ENCODE measurements at regions not wholly inside any gene's neighbourhood (a gene's known extent, or its start where the extent isn't known, plus 50 kb on each side); places are given as distances from the start of the nearest gene placed in this dataset.
"Not testable (repeated sequence)": the region's sequence is repeated elsewhere in the genome, so short reads cannot be mapped to it uniquely, and the experiment has no call there.

DNA sequence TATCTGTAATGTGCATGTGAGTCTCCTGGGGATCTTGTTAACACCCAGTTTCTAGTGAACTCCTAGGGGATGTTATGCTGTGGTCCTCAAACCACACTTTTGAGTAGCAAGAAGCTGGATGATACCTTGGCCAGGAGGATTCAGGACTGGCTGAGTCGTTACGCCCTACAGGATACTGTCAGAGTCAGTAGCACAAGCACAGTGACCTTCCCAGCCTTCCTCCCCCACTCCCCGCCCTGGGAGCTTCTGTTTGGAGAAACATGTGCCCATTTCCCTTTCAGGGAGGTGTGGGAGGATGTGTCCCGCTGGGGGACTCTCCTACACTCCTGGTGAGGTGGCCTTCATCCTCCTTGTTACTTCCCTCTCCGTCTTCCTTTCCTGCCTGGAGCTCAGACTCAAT lies 76.4 kb upstream of the TRPM1 start:
- DNase-seq (ENCODE audit: extremely low spot score, insufficient read length, low read depth), result no peak
- no peak for FAIRE-seq

DNA sequence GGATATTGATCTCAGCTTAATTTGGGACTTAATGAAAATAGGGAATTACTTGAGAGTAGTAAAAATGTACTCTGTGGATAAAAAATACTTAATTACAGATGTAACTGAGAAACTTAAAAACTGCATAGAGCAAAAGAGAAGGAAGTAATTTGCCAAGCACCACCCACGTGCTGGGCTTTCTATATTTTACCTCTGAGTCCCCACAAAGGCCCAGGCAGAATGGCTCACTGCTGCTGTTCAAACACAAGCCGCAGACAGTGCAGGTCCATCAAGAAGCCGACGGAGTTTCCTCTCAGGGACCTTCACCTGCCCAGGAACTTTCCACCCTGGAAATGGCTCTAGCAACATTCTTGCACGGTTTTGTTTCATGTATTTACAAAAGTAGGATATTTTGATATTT lies 77.2 kb upstream of the TRPM1 start:
- no peak for DNase-seq (ENCODE audit: extremely low spot score, insufficient read length, low read depth)
- FAIRE-seq, result no peak

DNA sequence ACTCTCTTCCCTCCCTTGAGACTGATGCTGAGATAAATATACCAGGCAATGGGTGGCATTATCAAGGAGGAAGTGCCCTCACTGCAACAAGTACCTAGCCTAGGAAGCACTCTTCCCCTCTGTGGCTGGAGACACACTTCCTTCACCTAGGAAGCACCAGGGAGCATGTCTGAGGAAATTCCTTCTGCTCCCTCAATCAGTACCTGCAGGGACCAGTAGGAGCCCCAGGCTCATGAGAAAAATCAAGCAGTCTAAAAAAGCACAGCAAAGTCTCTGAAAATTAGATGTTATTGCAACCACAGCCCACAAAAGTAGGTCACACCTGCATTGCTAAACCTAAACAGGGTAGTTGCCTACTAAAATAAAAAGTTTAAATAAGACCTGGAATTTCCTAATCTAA lies 78.2 kb upstream of the TRPM1 start:
- FAIRE-seq (no peak), DNase-seq (ENCODE audit: extremely low spot score, insufficient read length, low read depth) (no peak)

DNA sequence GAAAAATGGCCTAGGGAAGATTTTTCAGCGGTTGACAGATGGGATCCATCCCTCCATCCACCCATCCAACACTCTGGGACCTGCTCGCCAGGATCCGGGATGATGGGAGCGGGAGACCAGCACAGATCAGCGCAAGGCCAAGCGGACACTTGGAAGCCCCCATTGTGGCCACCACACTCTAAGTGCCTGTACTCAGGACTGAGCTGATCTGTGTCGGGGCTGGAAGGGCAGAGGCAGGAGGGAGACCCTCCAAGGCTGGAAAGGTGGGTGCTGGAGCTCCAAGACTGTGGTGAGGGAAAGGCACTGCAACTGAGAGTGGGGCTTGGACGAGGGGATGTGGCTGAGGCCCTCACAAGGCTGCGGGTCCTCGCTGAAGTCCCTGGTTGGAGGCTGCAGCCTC lies 91.8 kb upstream of the TRPM1 start:
- no peak for DNase-seq (ENCODE audit: extremely low spot score, insufficient read length, low read depth)
- no peak for FAIRE-seq

DNA sequence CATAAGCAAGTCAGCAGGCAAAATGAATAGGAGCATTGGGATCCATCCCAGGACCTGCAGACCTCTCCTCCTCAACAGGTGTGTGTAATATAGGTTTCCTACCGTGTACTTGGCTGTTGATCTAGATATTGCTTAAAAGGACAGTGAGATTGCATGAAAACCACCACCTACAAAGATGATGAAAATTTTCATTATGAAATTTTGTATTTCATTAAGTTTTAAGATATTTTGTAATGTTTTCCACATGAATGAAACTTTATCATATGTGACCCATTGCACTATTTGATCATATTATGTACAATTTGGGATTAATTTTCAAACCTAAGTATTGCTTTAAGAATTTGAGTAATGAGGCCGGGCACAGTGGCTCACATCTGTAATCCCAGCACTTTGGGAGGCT lies 94.3 kb upstream of the TRPM1 start:
- FAIRE-seq (no peak), DNase-seq (ENCODE audit: extremely low spot score, insufficient read length, low read depth) (no peak)

DNA sequence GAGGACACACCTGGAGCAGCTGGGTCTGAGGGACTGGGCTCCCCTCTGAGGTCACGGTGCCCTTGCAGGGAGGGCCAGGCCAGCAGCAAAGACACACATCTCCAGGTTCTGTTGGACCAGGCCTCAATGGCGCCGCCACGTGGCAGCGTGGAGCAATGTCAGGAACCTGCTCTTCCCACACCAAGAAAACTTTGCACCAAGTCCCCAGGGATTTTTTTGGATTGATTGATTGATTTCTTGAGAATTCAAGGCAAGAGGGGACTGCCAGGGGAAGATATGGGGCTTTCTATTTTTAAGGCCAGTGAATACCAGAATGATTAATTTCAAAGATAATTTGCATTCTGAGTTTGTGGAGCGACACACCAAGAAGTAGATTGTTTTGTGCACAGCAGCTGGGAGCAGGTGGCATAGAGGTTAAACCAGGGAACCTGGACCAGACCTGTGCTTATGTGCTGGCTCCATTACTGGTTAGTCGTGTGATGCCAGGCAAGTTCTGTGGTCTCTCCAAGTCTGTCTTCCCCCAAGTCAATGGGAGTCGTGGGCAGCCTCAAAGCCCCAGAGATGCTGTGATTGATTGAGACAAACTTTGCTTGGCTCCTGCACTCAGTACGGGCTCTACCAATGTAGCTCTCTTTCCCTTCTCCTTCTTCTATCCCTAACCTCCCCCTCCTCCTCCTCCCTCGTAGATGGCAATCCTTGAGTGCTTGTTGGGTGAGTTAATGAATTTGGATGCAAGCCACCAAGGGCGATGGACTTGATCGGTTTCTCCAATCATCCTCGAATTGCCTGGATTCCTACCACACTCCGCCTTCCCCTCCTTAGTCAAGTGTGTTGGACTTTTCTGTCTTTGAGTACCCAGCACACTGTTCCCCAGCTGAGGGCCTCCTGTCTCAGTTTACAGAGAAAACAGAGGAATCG lies 96.2 kb upstream of the TRPM1 start:
- DNase-seq (ENCODE audit: extremely low spot score, insufficient read length, low read depth), result no peak
- peak; percentile 67 for FAIRE-seq

DNA sequence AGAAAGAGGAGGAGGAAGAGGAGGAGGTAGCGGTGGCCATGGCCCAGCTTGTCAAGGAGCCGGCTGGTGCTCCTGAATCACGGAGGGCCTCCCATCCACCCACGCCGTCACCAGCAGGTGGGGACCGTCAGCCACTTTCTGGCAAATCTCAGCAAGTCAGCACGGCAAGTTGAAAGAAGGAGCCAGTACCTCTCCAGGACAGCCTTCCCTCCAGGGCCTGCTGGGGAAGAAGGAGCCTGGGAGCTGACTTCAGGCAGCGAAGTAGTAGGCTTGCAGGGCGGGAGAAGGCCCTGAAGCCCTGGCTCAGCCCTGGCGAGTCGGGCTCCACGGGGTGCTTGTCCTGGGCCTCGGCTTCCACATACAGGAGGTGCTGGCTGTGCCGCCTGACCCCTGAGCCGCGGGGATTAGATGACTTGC lies 99.2 kb upstream of the TRPM1 start:
- FAIRE-seq (peak; percentile 5), DNase-seq (ENCODE audit: extremely low spot score, insufficient read length, low read depth) (peak; percentile 44)

DNA sequence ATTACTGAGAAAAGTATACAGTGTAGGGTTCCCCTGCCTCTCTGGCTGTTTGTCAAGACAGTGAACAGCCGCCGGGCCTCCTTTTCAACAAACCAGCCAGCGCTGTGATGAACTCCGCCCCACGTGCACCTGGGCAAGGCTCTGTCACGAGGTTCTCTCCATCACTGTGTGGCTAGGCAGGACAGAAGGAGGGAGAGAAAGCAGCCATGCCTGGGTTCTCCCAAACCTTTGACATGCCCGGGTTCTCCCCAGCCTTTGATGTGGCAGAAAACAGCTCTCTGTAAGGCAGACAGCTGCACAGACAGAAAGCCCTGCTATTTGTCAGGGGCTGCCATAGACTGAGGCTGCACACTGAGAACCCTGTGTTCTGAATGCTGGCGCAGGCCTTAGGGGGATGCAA lies 101.4 kb upstream of the TRPM1 start:
- DNase-seq (ENCODE audit: extremely low spot score, insufficient read length, low read depth) (no peak), FAIRE-seq (no peak)

DNA sequence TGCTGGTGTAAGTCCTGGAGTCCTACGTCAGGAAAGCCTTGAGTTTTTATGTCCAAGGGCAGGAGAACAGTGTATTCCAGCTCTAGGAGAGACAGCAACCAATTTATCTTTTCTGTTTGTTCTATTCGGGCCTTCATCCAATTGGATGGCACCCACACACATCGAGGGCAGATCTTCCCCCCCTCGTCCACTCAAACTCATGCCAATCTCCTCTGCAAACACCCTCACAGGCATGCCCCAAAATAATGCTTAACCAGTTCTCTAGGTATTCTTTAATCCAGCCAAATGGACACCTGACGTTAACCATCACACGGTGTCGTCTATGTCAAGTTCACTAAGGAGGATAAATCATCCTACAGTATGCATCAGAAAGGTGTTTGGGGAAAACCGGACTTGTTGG lies 102.5 kb upstream of the TRPM1 start:
- FAIRE-seq (no peak), DNase-seq (ENCODE audit: extremely low spot score, insufficient read length, low read depth) (no peak)

DNA sequence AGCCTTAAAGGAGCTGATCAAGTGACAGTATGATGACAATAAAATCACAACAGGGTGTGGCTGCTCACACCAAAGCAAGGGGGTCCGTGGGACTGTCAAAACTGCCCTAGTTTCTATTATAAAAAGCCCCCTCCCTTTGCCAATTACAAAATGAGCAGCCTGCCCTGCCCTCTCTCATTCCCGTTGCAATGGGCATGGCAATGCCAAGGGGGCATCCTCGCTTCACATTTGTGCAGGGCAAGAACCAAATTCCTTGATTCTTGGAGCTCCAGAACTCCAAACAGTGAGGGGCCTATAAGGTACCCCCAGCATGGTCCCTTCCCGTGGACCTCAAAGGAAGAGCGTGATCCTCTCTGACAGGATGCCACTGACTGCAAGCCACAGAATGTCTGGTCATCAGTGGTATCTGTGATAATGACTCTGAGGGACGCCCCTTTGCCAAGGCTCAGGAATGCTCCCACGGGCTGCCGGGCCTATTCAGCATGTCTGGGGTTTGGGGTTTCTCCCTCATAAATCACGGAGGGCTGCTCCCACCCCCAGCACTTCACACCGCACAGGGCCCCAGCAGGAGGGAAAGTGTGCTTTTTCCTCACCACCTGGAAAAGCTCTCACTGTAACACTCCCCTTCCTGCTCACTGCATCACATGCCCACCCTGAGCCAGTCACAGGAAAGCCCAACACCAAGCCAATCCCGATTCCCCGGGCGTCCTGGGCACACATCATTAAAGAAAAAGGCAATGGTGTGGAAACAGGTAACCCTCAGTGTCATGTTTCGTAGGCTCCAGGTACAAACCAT lies 105.1 kb upstream of the TRPM1 start:
- FAIRE-seq (no peak), DNase-seq (ENCODE audit: extremely low spot score, insufficient read length, low read depth) (no peak)

DNA sequence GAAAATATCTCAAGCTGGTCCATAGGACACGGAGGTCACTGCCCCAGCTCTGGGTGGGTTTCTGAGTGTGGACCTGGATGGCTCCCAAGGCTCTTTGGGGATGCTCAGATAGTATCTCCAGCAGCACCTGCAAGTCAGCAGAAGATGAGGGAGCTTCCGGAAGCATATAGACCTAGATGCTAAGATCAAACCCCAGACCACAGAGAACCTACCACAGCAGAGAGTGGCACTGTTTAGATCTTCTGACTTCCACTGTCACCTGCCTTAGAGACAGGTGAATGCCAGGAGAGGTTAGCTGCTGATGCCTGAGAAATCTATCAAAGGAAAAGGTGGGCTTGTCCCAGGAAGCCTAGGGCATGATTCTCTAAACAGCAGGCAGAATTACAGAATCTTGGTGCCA lies 105.7 kb upstream of the TRPM1 start:
- FAIRE-seq, result no peak
- DNase-seq (ENCODE audit: extremely low spot score, insufficient read length, low read depth), result no peak

DNA sequence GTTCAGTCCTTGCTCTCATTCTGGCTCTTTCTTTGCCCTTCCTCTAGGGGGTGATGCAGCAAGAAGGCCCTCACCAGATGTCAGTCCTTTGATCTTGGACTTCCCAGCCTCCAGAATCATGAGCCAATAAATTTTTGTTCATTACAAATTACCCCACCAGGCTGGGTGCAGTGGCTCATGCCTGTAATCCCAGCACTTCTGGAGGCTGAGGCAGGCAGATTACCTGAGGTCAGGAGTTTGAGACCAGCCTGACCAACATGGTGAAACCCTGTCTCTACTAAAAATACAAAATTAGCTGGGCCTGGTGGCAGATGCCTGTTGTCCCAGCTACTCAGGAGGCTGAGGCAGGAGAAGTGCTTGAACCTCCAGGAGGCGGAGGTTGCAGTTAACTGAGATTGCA lies 106.3 kb upstream of the TRPM1 start:
- not testable (repeated sequence) for FAIRE-seq; DNase-seq (ENCODE audit: extremely low spot score, insufficient read length, low read depth)

DNA sequence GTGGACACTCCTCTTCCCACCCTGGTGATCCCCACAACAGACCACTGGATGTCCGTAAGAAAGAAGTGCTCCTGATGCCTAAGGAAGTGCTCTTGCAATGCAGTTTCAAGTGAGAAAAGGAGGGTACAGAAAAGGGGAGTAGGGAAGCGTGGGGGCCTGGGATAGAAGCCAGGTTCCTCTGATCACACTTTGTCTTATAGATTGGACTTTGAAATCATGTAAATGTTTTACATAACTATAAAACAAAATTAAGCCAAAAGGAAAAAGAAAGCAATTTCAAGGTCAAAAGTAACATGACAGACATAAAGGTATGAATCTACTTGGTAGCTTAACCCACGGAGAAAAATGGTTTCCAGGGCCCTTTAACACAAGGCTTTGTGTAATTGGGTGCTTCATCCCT lies 107.3 kb upstream of the TRPM1 start:
- DNase-seq (ENCODE audit: extremely low spot score, insufficient read length, low read depth) (no peak), FAIRE-seq (no peak)

DNA sequence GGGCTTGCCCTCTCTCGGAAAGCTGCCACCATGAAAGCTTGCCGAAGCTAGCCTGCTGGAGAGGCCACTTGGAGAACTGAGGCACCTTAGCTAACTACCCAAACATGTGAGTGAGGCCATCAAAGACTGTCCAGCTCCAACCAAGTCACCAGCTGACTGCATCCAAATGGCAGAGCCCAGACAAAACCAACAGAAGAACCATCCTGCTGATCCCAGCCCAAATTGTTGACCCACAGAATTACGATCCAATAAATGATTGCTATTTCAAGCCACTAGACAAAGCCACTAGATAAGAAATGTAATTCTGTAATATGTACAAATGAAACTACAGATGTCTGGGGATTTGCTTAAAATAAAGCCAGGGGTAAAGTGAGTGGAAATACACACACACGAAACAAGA lies 109.8 kb upstream of the TRPM1 start:
- FAIRE-seq, result no peak
- no peak for DNase-seq (ENCODE audit: extremely low spot score, insufficient read length, low read depth)

DNA sequence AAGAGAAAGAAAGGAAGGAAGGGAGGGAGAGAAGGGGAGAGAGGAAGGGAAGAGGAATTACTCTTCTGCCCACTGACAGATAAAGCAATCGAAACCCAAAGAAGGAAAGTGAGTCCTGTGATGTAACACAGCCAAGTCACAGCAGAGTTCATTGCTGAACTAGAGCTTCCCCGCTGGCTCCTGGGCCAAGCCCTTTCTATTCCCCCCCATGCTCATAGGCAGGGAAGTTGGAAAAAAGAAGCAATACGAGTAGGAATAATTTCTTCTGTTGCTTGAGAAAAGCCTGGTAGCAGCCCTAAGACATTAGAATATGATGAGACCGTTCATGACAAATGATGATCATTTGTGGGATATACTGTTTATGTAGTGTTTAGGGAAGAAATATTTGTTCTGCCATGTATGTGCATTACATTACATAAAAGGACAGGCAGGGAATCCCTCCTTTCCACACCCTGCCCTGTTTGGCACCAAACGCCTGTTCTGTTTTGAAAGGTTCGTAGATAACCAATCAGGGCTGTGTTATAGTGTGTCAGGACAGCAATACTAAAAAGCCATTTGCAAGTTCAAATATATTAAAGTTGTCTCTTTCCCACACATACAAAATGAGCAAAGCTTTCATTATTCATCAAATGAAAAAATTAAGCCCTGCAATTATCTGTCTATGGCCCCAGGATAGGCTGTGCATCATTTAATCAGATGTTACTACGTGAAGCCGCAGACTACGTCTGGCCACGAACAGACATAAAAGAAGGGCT lies 111.0 kb upstream of the TRPM1 start:
- FAIRE-seq, result no peak
- DNase-seq (ENCODE audit: extremely low spot score, insufficient read length, low read depth), result no peak

DNA sequence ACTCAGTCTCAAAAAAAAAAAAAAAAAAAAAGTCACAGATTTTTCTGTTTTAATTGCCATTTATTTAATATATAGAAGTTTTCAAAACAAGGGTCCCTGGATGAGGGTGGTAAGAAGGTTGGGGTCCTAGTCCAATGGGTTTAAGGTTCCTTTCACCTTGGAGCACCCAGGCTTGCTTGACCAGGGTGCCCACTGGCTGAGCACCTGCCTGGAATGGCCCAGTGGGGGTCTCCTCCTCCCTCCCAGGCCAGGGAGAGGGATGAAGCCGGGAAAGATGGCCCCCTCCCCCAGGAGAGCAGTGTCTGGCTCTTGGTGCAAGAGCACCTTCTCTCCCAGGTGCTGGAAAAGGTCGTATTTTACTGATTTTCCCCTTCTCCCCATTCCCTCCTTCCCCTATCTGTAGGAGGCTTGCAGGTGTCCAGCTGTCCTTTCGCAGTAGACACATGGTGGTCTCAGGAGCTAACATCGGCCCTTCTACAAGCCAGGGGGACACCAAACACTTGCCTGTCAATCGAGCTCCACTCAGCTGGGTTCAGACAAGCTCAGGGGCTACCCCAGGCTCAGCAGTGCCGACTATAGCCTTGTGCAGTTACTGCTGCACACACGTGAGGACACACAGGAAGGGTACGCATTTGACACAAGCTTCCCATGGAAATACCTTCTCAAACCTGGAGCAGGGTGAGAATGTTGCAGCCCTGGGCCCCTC lies 112.3 kb upstream of the KLF13 start:
- DNase-seq (ENCODE audit: extremely low spot score, insufficient read length, low read depth) (no peak), FAIRE-seq (no peak)

DNA sequence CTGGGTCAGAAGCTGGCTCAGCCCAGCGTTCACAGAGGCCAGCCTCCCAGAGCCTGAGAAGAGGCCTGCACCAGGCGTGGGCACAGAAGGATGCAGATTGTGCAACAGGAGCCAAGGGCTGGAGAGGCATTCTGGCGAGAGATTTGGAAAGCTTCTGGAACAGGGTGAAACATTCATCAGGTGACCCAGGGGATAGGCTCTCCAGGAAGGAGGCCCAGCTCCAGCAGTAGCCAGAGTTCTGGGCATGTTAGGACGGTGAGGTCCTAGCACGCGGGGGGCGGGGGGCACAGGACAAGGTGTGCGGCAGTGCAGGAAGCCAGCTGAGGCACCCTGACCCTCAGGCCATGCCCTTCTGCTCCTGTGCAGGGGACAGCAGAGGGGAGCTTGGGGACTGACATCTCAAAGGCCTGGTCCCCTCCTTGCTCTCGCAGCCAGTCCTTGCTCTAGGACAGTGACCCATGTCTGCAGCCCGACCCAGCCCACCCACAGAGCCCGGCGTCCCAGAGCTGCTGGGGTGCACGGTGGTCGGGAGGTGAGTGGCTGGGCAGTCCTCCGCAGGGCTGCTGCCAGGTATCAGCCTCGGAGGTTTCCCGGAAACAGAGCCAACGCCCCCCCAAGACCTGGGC lies 111.7 kb upstream of the KLF13 start:
- no peak for DNase-seq (ENCODE audit: extremely low spot score, insufficient read length, low read depth)
- FAIRE-seq, result no peak

DNA sequence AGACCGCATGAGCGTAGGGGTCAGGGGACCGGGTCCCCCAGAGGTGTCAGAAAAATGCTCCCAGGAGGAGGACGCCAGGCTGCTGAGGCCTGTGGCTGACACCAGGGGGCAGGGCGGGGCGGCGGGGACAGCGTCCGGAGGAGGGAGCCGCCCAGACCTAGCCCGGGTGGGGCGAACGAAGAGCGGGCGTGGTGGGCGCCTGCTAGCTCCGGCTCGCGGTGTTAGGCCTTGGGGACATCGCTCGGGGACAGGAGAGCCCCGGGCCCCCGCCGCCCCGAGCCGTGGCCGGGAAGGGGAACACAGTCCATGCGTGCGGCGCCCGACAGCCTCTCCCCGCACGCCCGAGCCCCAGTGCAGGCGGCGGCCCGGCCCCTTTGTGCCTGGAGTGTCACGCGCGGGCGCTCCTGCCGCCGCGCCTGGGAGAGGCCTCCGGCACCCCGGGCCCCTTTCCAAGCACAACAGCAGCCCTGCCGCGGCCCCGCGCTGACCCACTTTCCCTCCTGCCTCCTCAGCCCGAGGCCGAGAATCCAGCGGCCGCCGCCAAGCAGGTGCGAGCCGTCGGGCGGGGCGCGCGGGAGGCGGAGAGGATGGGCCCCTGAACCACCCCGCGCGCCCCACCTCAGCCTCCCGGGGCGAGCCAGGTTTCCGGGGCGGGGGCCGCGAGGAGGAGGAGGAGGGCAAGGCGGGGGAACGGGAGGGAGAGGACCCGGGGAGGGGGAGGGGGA lies 111.0 kb upstream of the KLF13 start:
- DNase-seq (ENCODE audit: extremely low spot score, insufficient read length, low read depth) (peak; percentile 87), FAIRE-seq (peak; percentile 91)

Measured in GM18507 (cell line).